GM23338 (cell line): ENCODE measurements at regions not wholly inside any gene's neighbourhood (a gene's known extent, or its start where the extent isn't known, plus 50 kb on each side); places are given as distances from the start of the nearest gene placed in this dataset.

Source experiments
- ATAC-seq: fragments of 200-7000 bp; cut with Tn5 transposase; 3 replicates; pipeline ENCODE4 v1.9.1; 2020
- DNase-seq: peaks from one replicate; pipeline ENCODE4 v3.0.0-alpha.2; 2015; ENCODE audit warnings: low spot score
- H2AFZ ChIP-seq: fragments of 200-600 bp; sonication (generic); 2 replicates; pipeline ENCODE4 v1.8.0; 2016; ENCODE audit warnings: antibody characterized with exemption, mild to moderate bottlenecking, moderate library complexity
- H3F3A ChIP-seq: fragments of 200-600 bp; sonication (generic); replicated peaks from 2 replicates; pipeline ENCODE4 v1.8.0; 2017; ENCODE audit warnings: antibody characterized with exemption, mixed run types, low read depth
- H3K27ac ChIP-seq: fragments of 200-600 bp; sonication (generic); 2 replicates; pipeline ENCODE4 v1.6.1; 2016; ENCODE audit warnings: low read depth
- H3K27me3 ChIP-seq: fragments of 200-600 bp; sonication (generic); 2 replicates; pipeline ENCODE4 v1.8.0; 2016; ENCODE audit warnings: mild to moderate bottlenecking, mixed run types, moderate library complexity; ENCODE audit not compliant: insufficient read depth
- H3K36me3 ChIP-seq: fragments of 200-600 bp; sonication (generic); 2 replicates; pipeline ENCODE4 v1.8.0; 2016; ENCODE audit warnings: mild to moderate bottlenecking; ENCODE audit not compliant: insufficient read depth
- H3K4me1 ChIP-seq: fragments of 200-600 bp; sonication (generic); 2 replicates; pipeline ENCODE4 v1.8.0; 2016; ENCODE audit warnings: mild to moderate bottlenecking, moderate library complexity; ENCODE audit not compliant: insufficient read depth
- H3K4me2 ChIP-seq: fragments of 200-600 bp; sonication (generic); 2 replicates; pipeline ENCODE4 v1.7.1; 2017; ENCODE audit warnings: mixed run types
- H3K4me3 ChIP-seq: fragments of 200-600 bp; sonication (generic); 2 replicates; pipeline ENCODE4 v1.6.1; 2016; ENCODE audit warnings: mixed run types
- H3K79me2 ChIP-seq: fragments of 200-600 bp; sonication (generic); replicated peaks from 2 replicates; pipeline ENCODE4 v1.8.0; 2017; ENCODE audit warnings: mild to moderate bottlenecking; ENCODE audit not compliant: insufficient read depth
- H3K9me2 ChIP-seq: fragments of 200-600 bp; sonication (generic); 2 replicates; pipeline ENCODE4 v1.8.0; 2017; ENCODE audit not compliant: insufficient read depth
- H4K20me1 ChIP-seq: fragments of 200-600 bp; sonication (generic); replicated peaks from 2 replicates; pipeline ENCODE4 v1.8.0; 2017; ENCODE audit warnings: mild to moderate bottlenecking; ENCODE audit not compliant: insufficient read depth
- H3K27ac Mint-ChIP-seq: 2 replicates; pipeline ENCODE4 v1.8.0; 2020; ENCODE audit warnings: inconsistent platforms, mild to moderate bottlenecking, moderate library complexity, mixed read lengths
- H3K27me3 Mint-ChIP-seq: 3 replicates; pipeline ENCODE4 v1.8.0; 2022; ENCODE audit warnings: low read depth, mild to moderate bottlenecking, moderate library complexity, mixed read lengths, inconsistent platforms; ENCODE audit not compliant: insufficient read depth, poor library complexity
- H3K36me3 Mint-ChIP-seq: 3 replicates; pipeline ENCODE4 v1.8.0; 2021; ENCODE audit warnings: low read depth, mild to moderate bottlenecking, inconsistent platforms, moderate library complexity, mixed read lengths
- H3K4me1 Mint-ChIP-seq: 3 replicates; pipeline ENCODE4 v1.8.0; 2020; ENCODE audit warnings: mild to moderate bottlenecking, inconsistent platforms, mixed read lengths
- H3K4me3 Mint-ChIP-seq: 3 replicates; pipeline ENCODE4 v1.8.0; 2021; ENCODE audit warnings: moderate library complexity, mild to moderate bottlenecking, inconsistent platforms, mixed read lengths
- H3K9me3 Mint-ChIP-seq: 3 replicates; pipeline ENCODE4 v1.8.0; 2020; ENCODE audit warnings: moderate library complexity, mild to moderate bottlenecking, inconsistent platforms, mixed read lengths
- CREB1 ChIP-seq: fragments of 250-450 bp; sonication (Bioruptor Pico); IDR thresholded peaks from 2 replicates; pipeline ENCODE4 v1.5.0; 2020; ENCODE audit warnings: low read depth, mild to moderate bottlenecking, moderate library complexity
- CTCF ChIP-seq, 2 experiments: fragments of 200-600 bp in 1 of 2; sonication (generic) in 1 of 2; conservative IDR thresholded peaks; 2 replicates each; pipeline versions ENCODE4 v1.5.1 to v1.6.1; 2016 to 2017; ENCODE audit warnings: antibody characterized with exemption in 2 of 2, low read depth in 2 of 2, mild to moderate bottlenecking in 2 of 2, moderate library complexity in 1 of 2
- ETS1 ChIP-seq: IDR thresholded peaks from 2 replicates; pipeline ENCODE4 v1.6.1; 2016; ENCODE audit warnings: antibody characterized with exemption
- EZH2 ChIP-seq: fragments of 200-600 bp; sonication (generic); IDR thresholded peaks from one replicate; pipeline ENCODE4 v1.8.0; 2017; ENCODE audit warnings: antibody characterized with exemption, mild to moderate bottlenecking, low read depth; ENCODE audit not compliant: unreplicated experiment
- EZH2phosphoT487 ChIP-seq: fragments of 200-600 bp; sonication (generic); IDR thresholded peaks from one replicate; pipeline ENCODE4 v1.8.1; 2018; ENCODE audit warnings: antibody characterized with exemption; ENCODE audit not compliant: unreplicated experiment
- JUNB ChIP-seq: IDR thresholded peaks from one replicate; pipeline ENCODE4 v1.6.1; 2016; ENCODE audit warnings: antibody characterized with exemption; ENCODE audit not compliant: unreplicated experiment
- NANOG ChIP-seq: IDR thresholded peaks from 2 replicates; pipeline ENCODE4 v1.6.1; 2016; ENCODE audit warnings: antibody characterized with exemption, borderline replicate concordance
- POLR2AphosphoS5 ChIP-seq: IDR thresholded peaks from 2 replicates; pipeline ENCODE4 v1.6.1; 2016; ENCODE audit warnings: antibody characterized with exemption, low read depth
- REST ChIP-seq: IDR thresholded peaks from one replicate; pipeline ENCODE4 v1.6.1; 2018; ENCODE audit warnings: antibody characterized with exemption; ENCODE audit not compliant: unreplicated experiment
- STAT1 ChIP-seq: IDR thresholded peaks from one replicate; pipeline ENCODE4 v1.6.1; 2016; ENCODE audit warnings: antibody characterized with exemption; ENCODE audit not compliant: unreplicated experiment
- ZNF114 ChIP-seq: fragments of 250-450 bp; sonication (Bioruptor Pico); IDR thresholded peaks from 2 replicates; pipeline ENCODE4 v1.5.0; 2020; ENCODE audit warnings: mild to moderate bottlenecking, moderate library complexity
- ZNF331 ChIP-seq: fragments of 250-450 bp; sonication (Bioruptor Pico); IDR thresholded peaks from 2 replicates; pipeline ENCODE4 v1.5.0; 2020; ENCODE audit warnings: low read depth, mild to moderate bottlenecking, moderate library complexity
- ZNF462 ChIP-seq: fragments of 250-450 bp; sonication (Bioruptor Pico); IDR thresholded peaks from 2 replicates; pipeline ENCODE4 v1.5.0; 2020; ENCODE audit warnings: mild to moderate bottlenecking, moderate library complexity

- Histone ChIP-seq H3K4me1 (no peaks in the 10 kb centered on the region), H3K36me3 (no peaks in the 10 kb centered on the region)
- no peak for ATAC-seq
Observed at GRCh38 chr4:163702736-163703135, 208.2 kb downstream of the TMA16 start.

More at GRCh38 chr4:163702736-163703135, 208.2 kb downstream of the TMA16 start:
- H4K20me1 ChIP-seq: no peaks in the 10 kb centered on the region
- no peak overlapping the region for H3K4me2 ChIP-seq
- H3K4me3 Mint-ChIP-seq: no peak overlapping the region
- no peaks in the 10 kb centered on the region for H3K9me3 Mint-ChIP-seq
- H3K4me1 Mint-ChIP-seq: peaks cover under 1% of the 10 kb centered on the region; the same call in 1 of the 3 replicates
- H3K27me3 Mint-ChIP-seq: no peaks in the 10 kb centered on the region
- no peak overlapping the region for H3K27ac Mint-ChIP-seq
- no peak for DNase-seq
- H3K27ac ChIP-seq: no peak overlapping the region
- no peak overlapping the region for H3K4me3 ChIP-seq
- H3K27me3 ChIP-seq: no peaks in the 10 kb centered on the region
- no peaks in the 10 kb centered on the region for H3K79me2 ChIP-seq
- TF ChIP-seq ZNF462 (CRISPR knock-in tag): no peak
- no peak for TF ChIP-seq CTCF (conservative IDR thresholded peaks at IDR 0.05; ENCODE audit: low read depth in 2 of 2)
- no peak for TF ChIP-seq JUNB
- no peak for TF ChIP-seq REST
- TF ChIP-seq STAT1: no peak
- TF ChIP-seq NANOG: no peak
- no peak for TF ChIP-seq ETS1
- TF ChIP-seq CREB1: no peak
- no peak for TF ChIP-seq ZNF114 (CRISPR knock-in tag)
- no peak for TF ChIP-seq POLR2AphosphoS5
- no peak for TF ChIP-seq ZNF331 (CRISPR knock-in tag)
- TF ChIP-seq EZH2phosphoT487: no peak
- TF ChIP-seq EZH2: no peak
- H3F3A ChIP-seq: no peaks in the 10 kb centered on the region
- H3K9me2 ChIP-seq: no peaks in the 10 kb centered on the region
- no peaks in the 10 kb centered on the region for H3K36me3 Mint-ChIP-seq
- H2AFZ ChIP-seq: no peak overlapping the region
